Naive thymus-derived CD4-positive, alpha-beta T cell (primary cell): ENCODE measurements at regions not wholly inside any gene's neighbourhood (a gene's known extent, or its start where the extent isn't known, plus 50 kb on each side); places are given as distances from the start of the nearest gene placed in this dataset.

ENCODE experiments used
- ATAC-seq: fragments of 150-1000 bp; cut with Tn5 transposase; 2 replicates; pipeline ENCODE4 v1.10.0; 2021; ENCODE audit warnings: mild to moderate bottlenecking, moderate library complexity
- CTCF ChIA-PET: fragments of 350-600 bp; sonication (Branson Sonifier 250); formaldehyde crosslinking; loops from one replicate; lab custom pipeline; 2021; ENCODE audit warnings: antibody characterized with exemption; lab: Charles Lee
- POLR2A ChIA-PET: fragments of 350-600 bp; sonication (Branson Sonifier 250); formaldehyde crosslinking; loops from one replicate; lab custom pipeline; 2021; ENCODE audit warnings: antibody characterized with exemption, inconsistent platforms; lab: Charles Lee
- DNase-seq, 9 donors: peaks; one replicate each; pipeline versions ENCODE4 v3.0.0 to v3.0.0-alpha.2; 2020 to 2022; ENCODE audit warnings: mixed read lengths in 1 of 9
- H3K27ac ChIP-seq: one replicate; pipeline ENCODE4 v1.7.0; 2013; ENCODE audit warnings: mild to moderate bottlenecking, low read depth, low read length, moderate library complexity
- H3K27me3 ChIP-seq, 2 donors: one replicate each; pipeline ENCODE4 v1.7.0; 2013; ENCODE audit warnings: low read length in 2 of 2, mild to moderate bottlenecking in 2 of 2, moderate library complexity in 2 of 2; ENCODE audit not compliant: control insufficient read depth in 2 of 2, insufficient read depth in 2 of 2
- H3K36me3 ChIP-seq, 3 experiments: 1 replicate in 2 of 3; 2 replicates in 1 of 3; pipeline ENCODE4 v1.7.0; 2013; ENCODE audit warnings: low read length in 3 of 3, mild to moderate bottlenecking in 3 of 3, moderate library complexity in 1 of 3; ENCODE audit not compliant: insufficient read depth in 3 of 3, control insufficient read depth in 2 of 3
- H3K4me1 ChIP-seq, 2 donors: one replicate each; pipeline ENCODE4 v1.7.0; 2013; ENCODE audit warnings: low read length in 2 of 2, mild to moderate bottlenecking in 2 of 2, moderate library complexity in 1 of 2; ENCODE audit not compliant: control insufficient read depth in 2 of 2, insufficient read depth in 2 of 2
- H3K4me3 ChIP-seq: 2 replicates; pipeline ENCODE4 v1.7.0; 2013; ENCODE audit warnings: mild to moderate bottlenecking, low read length
- H3K9me3 ChIP-seq, 3 experiments: 1 replicate in 2 of 3; 2 replicates in 1 of 3; pipeline ENCODE4 v1.7.0; 2013; ENCODE audit warnings: low read length in 3 of 3; ENCODE audit not compliant: control insufficient read depth in 2 of 3
- H3K27ac Mint-ChIP-seq, 9 donors: one replicate each; pipeline ENCODE4 v1.8.0; 2020 to 2022; ENCODE audit warnings: mixed read lengths in 9 of 9, mild to moderate bottlenecking in 8 of 9, moderate library complexity in 5 of 9, inconsistent platforms in 2 of 9
- H3K27me3 Mint-ChIP-seq, 5 donors: one replicate each; pipeline ENCODE4 v1.8.0; 2021 to 2022; ENCODE audit warnings: mixed read lengths in 5 of 5, mild to moderate bottlenecking in 1 of 5
- H3K36me3 Mint-ChIP-seq, 5 donors: one replicate each; pipeline ENCODE4 v1.8.0; 2020 to 2022; ENCODE audit warnings: mixed read lengths in 5 of 5, mild to moderate bottlenecking in 3 of 5, inconsistent platforms in 1 of 5
- H3K4me1 Mint-ChIP-seq, 7 donors: one replicate each; pipeline ENCODE4 v1.8.0; 2020 to 2022; ENCODE audit warnings: mixed read lengths in 7 of 7, mild to moderate bottlenecking in 3 of 7, inconsistent platforms in 1 of 7
- H3K4me3 Mint-ChIP-seq, 10 donors: one replicate each; pipeline ENCODE4 v1.8.0; 2020 to 2022; ENCODE audit warnings: mild to moderate bottlenecking in 10 of 10, mixed read lengths in 10 of 10, moderate library complexity in 6 of 10, inconsistent platforms in 2 of 10
- H3K9me3 Mint-ChIP-seq, 11 donors: one replicate each; pipeline ENCODE4 v1.8.0; 2020 to 2022; ENCODE audit warnings: mixed read lengths in 11 of 11, mild to moderate bottlenecking in 4 of 11, inconsistent platforms in 1 of 11, moderate library complexity in 1 of 11
- intact Hi-C, 2 donors: fragments of 100-400 bp; cut with micrococcal nuclease; formaldehyde crosslinking; loops; one replicate each; pipeline ENCODE4 v1.15.1; 2023

DNA sequence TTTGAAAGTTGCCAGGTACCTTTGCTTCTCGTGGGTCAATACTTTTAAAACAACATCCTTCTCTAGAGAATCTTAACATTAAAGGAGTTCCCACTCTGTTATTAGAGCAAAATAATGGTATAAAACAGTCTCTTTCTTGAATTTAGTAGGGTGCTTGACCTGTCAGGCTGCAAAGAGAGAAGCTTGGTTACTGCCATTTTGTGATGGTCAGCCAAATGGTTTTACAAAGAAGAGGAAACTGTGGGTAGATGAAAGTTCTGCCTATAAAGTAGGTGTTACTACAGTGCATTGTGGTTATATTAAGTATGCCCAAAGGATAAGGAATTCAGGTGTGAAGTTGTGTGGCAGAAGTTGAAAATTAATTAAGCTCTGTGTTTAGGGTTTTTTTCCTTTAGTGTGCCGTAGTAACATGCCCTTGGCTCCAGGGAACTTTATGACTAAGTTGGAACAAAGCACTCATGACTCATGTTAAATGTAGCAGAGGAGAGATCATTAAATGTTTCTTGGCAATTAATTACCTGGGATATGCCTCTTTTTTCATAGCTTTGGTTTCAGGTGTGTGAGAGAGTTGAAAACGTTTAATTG, 354.0 kb upstream of the KITLG start:
- Mint-ChIP-seq H3K36me3 (no peaks in the 10 kb centered on the region), H3K4me1 (no peaks in the 10 kb centered on the region), H3K9me3 (no peaks in the 10 kb centered on the region), H3K4me3 (no peak overlapping the region), H3K27me3 (peaks cover 0 to 13% (median 7%) of the 10 kb centered on the region in 5 donors), H3K27ac (no peak overlapping the region)
- Histone ChIP-seq H3K4me3 (no peak overlapping the region), H3K27me3 (no peaks in the 10 kb centered on the region), H3K36me3 (no peaks in the 10 kb centered on the region), H3K9me3 (no peaks in the 10 kb centered on the region), H3K4me1 (no peaks in the 10 kb centered on the region), H3K27ac (no peak overlapping the region)
- CTCF ChIA-PET, result no interaction called here
- POLR2A ChIA-PET, result no interaction called here
- DNase-seq (no peak), ATAC-seq (no peak)
- intact Hi-C loops, result no loop called here

DNA sequence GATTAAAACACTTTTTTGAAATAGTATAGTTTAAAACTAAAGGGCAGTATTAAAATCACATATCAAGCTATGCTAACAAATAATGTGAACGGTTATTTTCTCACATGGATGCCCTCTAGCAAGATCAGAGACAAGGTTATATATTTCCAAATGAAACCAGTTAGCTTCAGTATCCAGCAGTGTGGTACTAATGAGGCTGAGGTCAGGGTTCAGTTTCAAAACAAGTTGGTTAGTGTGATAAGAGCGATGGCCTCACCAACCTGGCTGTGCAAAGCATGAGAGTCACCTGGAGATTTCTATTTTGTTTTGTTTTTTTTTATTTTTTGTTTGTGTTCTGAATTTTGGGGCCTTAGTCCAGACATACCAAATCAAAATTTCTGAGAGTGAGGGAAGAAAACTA, 352.2 kb upstream of the KITLG start:
- H3K4me3 Mint-ChIP-seq, result no peak overlapping the region
- H3K27ac Mint-ChIP-seq, result no peak overlapping the region
- CTCF ChIA-PET, result no interaction called here
- DNase-seq (no peak), ATAC-seq (no peak)
- no peaks in the 10 kb centered on the region for H3K36me3 Mint-ChIP-seq
- intact Hi-C loops, result no loop called here
- no peak overlapping the region for H3K4me3 ChIP-seq
- H3K36me3 ChIP-seq, result no peaks in the 10 kb centered on the region
- H3K27ac ChIP-seq, result no peak overlapping the region
- POLR2A ChIA-PET, result no interaction called here
- H3K4me1 ChIP-seq, result no peaks in the 10 kb centered on the region
- no peaks in the 10 kb centered on the region for H3K9me3 Mint-ChIP-seq
- H3K4me1 Mint-ChIP-seq, result no peaks in the 10 kb centered on the region
- H3K27me3 ChIP-seq, result no peaks in the 10 kb centered on the region
- peaks cover 2 to 13% (median 7%) of the 10 kb centered on the region in 5 donors for H3K27me3 Mint-ChIP-seq
- H3K9me3 ChIP-seq, result no peaks in the 10 kb centered on the region

DNA sequence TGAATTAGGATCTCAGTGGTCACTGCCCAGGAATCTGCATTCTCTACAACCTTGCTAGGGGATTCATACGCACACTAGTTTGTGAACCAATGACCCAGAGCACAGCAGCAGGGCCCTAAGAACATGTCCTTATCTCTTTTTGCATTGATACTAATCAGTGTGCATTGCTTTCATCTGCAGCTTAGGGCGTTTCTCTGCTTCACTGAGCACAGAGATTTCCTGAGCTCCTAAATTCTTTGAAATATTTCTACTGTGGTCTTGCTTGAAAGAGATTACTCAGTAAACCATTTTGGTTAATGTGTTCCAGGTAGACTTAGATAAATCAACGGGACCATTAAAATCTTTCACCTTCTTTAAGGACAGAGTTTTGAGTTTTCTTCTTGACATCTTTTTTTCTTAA, 351.3 kb upstream of the KITLG start:
- ChIA-PET CTCF (no interaction called here), POLR2A (no interaction called here)
- H3K4me3 ChIP-seq, result no peak overlapping the region
- Mint-ChIP-seq H3K4me3 (no peak overlapping the region), H3K27me3 (peaks cover 2 to 13% (median 7%) of the 10 kb centered on the region in 5 donors), H3K4me1 (no peaks in the 10 kb centered on the region), H3K27ac (no peak overlapping the region), H3K9me3 (peaks cover 0 to 2% (median 0%) of the 10 kb centered on the region in 11 donors), H3K36me3 (no peaks in the 10 kb centered on the region)
- ATAC-seq, result no peak
- H3K36me3 ChIP-seq, result no peaks in the 10 kb centered on the region
- H3K27me3 ChIP-seq, result no peaks in the 10 kb centered on the region
- no peak overlapping the region for H3K27ac ChIP-seq
- no peak for DNase-seq
- H3K9me3 ChIP-seq, result no peaks in the 10 kb centered on the region
- H3K4me1 ChIP-seq, result no peaks in the 10 kb centered on the region
- intact Hi-C loops, result no loop called here

DNA sequence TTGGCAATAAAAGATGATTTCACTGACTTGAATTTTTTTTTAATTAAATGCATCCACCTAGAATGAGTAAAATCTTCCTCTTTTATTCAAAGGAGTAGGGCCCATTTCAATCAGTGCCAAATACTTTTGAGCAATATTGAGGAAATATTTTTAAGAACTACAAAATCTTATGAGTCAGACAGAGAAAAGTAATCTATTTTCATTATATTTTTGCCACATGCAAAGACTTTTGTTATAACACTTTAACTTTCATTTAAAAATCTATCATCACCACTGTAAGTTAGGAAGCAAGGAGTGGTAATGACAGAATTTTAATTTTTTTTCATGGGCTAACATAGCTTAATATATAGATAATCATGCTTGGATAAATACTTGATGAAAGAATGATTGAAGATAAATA, 345.2 kb upstream of the KITLG start:
- H3K27me3 ChIP-seq, result no peaks in the 10 kb centered on the region
- DNase-seq (no peak), ATAC-seq (no peak)
- no peaks in the 10 kb centered on the region for H3K36me3 Mint-ChIP-seq
- no peaks in the 10 kb centered on the region for H3K9me3 ChIP-seq
- H3K9me3 Mint-ChIP-seq, result peaks cover 0 to 7% (median 0%) of the 10 kb centered on the region in 11 donors
- H3K4me3 ChIP-seq, result no peak overlapping the region
- peaks cover 0 to 8% (median 4%) of the 10 kb centered on the region in 5 donors for H3K27me3 Mint-ChIP-seq
- no peak overlapping the region for H3K27ac Mint-ChIP-seq
- POLR2A ChIA-PET, result no interaction called here
- CTCF ChIA-PET, result no interaction called here
- no peaks in the 10 kb centered on the region for H3K36me3 ChIP-seq
- no peaks in the 10 kb centered on the region for H3K4me1 Mint-ChIP-seq
- no peak overlapping the region for H3K27ac ChIP-seq
- no peak overlapping the region for H3K4me3 Mint-ChIP-seq
- intact Hi-C loops, result no loop called here
- H3K4me1 ChIP-seq, result no peaks in the 10 kb centered on the region

DNA sequence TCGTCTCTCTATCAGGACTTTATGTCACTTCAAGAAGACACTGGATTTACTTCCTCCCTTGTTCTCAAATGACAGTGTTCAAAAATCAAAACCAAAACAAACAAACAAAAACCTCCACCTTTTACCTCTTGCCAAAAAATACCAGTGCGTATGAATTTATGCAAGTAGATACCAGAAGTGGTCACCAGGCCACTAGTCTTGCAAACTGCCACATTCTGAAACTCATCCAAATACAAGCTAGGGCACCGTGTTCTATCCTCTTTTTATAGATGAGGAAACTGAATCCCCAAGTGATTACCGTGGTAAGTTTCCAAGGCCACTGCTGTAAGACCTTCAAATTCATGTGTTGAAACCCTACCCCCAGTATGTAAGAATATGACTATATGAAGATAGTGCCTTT, 343.9 kb upstream of the KITLG start:
- no peak overlapping the region for H3K4me3 Mint-ChIP-seq
- peaks cover 0 to 7% (median 0%) of the 10 kb centered on the region in 11 donors for H3K9me3 Mint-ChIP-seq
- no peak overlapping the region for H3K27ac Mint-ChIP-seq
- DNase-seq, result no peak
- Histone ChIP-seq H3K27me3 (no peaks in the 10 kb centered on the region), H3K4me3 (no peak overlapping the region), H3K4me1 (no peaks in the 10 kb centered on the region), H3K9me3 (no peaks in the 10 kb centered on the region), H3K27ac (no peak overlapping the region), H3K36me3 (no peaks in the 10 kb centered on the region)
- H3K36me3 Mint-ChIP-seq, result no peaks in the 10 kb centered on the region
- ATAC-seq, result no peak
- POLR2A ChIA-PET, result no interaction called here
- CTCF ChIA-PET, result no interaction called here
- H3K27me3 Mint-ChIP-seq, result peaks cover 0 to 2% (median 0%) of the 10 kb centered on the region in 5 donors
- intact Hi-C loops, result no loop called here
- no peaks in the 10 kb centered on the region for H3K4me1 Mint-ChIP-seq

DNA sequence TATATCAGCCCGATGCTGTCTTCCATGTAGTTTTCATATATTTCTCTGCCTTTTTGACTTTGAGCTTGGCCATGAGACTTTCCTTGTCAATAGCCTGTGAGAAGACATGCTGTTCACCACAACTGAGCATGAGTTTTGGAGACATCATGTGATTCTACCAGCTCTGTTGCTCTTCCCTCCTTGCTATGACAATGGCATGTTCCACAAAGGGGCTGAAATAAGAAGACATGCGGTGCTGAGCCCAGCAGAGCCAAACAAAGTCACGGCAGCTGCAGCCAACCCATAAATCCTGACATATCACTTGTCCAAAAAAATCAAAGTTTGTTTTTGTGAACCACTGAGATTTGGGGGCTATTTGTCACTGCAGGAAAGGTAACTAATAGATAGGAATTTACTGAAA, 343.4 kb upstream of the KITLG start:
- Histone ChIP-seq H3K27ac (no peak overlapping the region), H3K36me3 (no peaks in the 10 kb centered on the region), H3K27me3 (no peaks in the 10 kb centered on the region), H3K4me1 (no peaks in the 10 kb centered on the region), H3K9me3 (no peaks in the 10 kb centered on the region), H3K4me3 (no peak overlapping the region)
- H3K4me3 Mint-ChIP-seq, result no peak overlapping the region
- H3K9me3 Mint-ChIP-seq, result peaks cover 0 to 7% (median 2%) of the 10 kb centered on the region in 11 donors
- no peak overlapping the region for H3K27ac Mint-ChIP-seq
- no peaks in the 10 kb centered on the region for H3K4me1 Mint-ChIP-seq
- POLR2A ChIA-PET, result no interaction called here
- intact Hi-C loops, result no loop called here
- peaks cover 0 to 2% (median 0%) of the 10 kb centered on the region in 5 donors for H3K27me3 Mint-ChIP-seq
- ATAC-seq (no peak), DNase-seq (no peak)
- H3K36me3 Mint-ChIP-seq, result no peaks in the 10 kb centered on the region
- CTCF ChIA-PET, result no interaction called here

DNA sequence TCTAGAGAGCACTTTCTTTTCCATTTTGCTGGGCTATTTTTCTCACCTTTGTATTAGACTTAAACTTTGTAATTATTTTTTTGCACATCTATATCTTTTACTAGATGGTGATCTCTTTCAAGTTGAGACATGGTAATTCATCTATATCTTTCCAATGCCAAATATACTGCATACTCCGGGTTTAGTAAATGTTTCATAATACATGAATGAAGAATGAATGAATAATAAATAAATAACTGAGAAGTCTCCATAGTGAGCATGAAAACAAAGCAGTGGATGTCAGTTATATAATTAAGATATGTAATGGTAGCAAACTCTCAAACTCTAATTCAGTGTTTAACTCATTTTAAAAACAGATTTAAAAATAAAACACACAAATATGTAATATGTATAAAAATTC, 342.5 kb upstream of the KITLG start:
- ATAC-seq, result no peak
- no peaks in the 10 kb centered on the region for H3K4me1 Mint-ChIP-seq
- Histone ChIP-seq H3K36me3 (no peaks in the 10 kb centered on the region), H3K9me3 (no peaks in the 10 kb centered on the region), H3K4me1 (no peaks in the 10 kb centered on the region), H3K27ac (no peak overlapping the region), H3K27me3 (no peaks in the 10 kb centered on the region), H3K4me3 (no peak overlapping the region)
- no peak for DNase-seq
- CTCF ChIA-PET, result no interaction called here
- H3K36me3 Mint-ChIP-seq, result no peaks in the 10 kb centered on the region
- intact Hi-C loops, result no loop called here
- no peak overlapping the region for H3K27ac Mint-ChIP-seq
- peaks cover 0 to 9% (median 2%) of the 10 kb centered on the region in 11 donors for H3K9me3 Mint-ChIP-seq
- H3K27me3 Mint-ChIP-seq, result peaks cover 0 to 2% (median 0%) of the 10 kb centered on the region in 5 donors
- POLR2A ChIA-PET, result no interaction called here
- H3K4me3 Mint-ChIP-seq, result no peak overlapping the region
